ENCODE measurements at regions not wholly inside any gene's neighbourhood (a gene's known extent, or its start where the extent isn't known, plus 50 kb on each side); places are given as distances from the start of the nearest gene placed in this dataset.

- ChIA-PET CTCF (no interaction called here), POLR2A (no interaction called here)
- Histone ChIP-seq H4K20me1 (ENCODE audit: control insufficient read depth, insufficient read depth, low read length, poor library complexity, severe bottlenecking) (no peaks in the 10 kb centered on the region), H3K4me1 (ENCODE audit: control insufficient read depth in 2 of 2, insufficient read depth in 2 of 2, low read length in 2 of 2) (no peaks in the 10 kb centered on the region), H3K9me3 (ENCODE audit: control extremely low read depth in 1 of 3, control insufficient read depth in 2 of 3, insufficient read depth in 1 of 3, low read length in 2 of 3) (peaks cover 2 to 12% (median 6%) of the 10 kb centered on the region in 3 donors), H3K36me3 (replicated peaks in 1 of 2; ENCODE audit: control extremely low read depth in 1 of 2, control insufficient read depth in 1 of 2, extremely low read depth in 1 of 2, insufficient read depth in 2 of 2, low read length in 1 of 2) (no peaks in the 10 kb centered on the region), H3K27ac (ENCODE audit: low read length in 2 of 2) (no peak overlapping the region), H3K4me2 (replicated peaks; ENCODE audit: low read depth, low read length, poor library complexity, severe bottlenecking) (no peak overlapping the region), H3K27me3 (replicated peaks in 1 of 4; ENCODE audit: control extremely low read depth in 1 of 4, control insufficient read depth in 3 of 4, insufficient read depth in 4 of 4, low read length in 3 of 4) (peaks cover 0 to 6% (median 0%) of the 10 kb centered on the region in 4 experiments), H3K79me2 (ENCODE audit: control insufficient read depth, insufficient read depth, low read length) (no peaks in the 10 kb centered on the region), H3K4me3 (ENCODE audit: control extremely low read depth in 1 of 5, extremely low read depth in 1 of 5, insufficient read depth in 1 of 5, low read depth in 2 of 5, low read length in 4 of 5) (no peak overlapping the region), H3K9ac (ENCODE audit: low read length) (no peak overlapping the region), H2AFZ (ENCODE audit: insufficient read depth, low read depth, low read length, poor library complexity, severe bottlenecking) (no peak overlapping the region)
- DNase-seq (no peak), ATAC-seq (ENCODE audit: low read depth) (no peak)
- TF ChIP-seq CTCF (IDR thresholded peaks at IDR 0.05) (no peak), EZH2 (IDR thresholded peaks at IDR 0.05; ENCODE audit: borderline replicate concordance, insufficient read depth, low read depth, low read length, poor library complexity, severe bottlenecking) (no peak)
- Mint-ChIP-seq H3K27me3 (peaks cover 23% of the 10 kb centered on the region), H3K4me1 (no peaks in the 10 kb centered on the region), H3K4me3 (no peak overlapping the region), H3K9me3 (ENCODE audit: insufficient read depth) (peaks cover 4% of the 10 kb centered on the region), H3K27ac (no peak overlapping the region)
- intact Hi-C loops (cut with micrococcal nuclease), result no loop called here
Measured at GRCh38 chr10:78494179-78494578, 460.5 kb downstream of the RPS24 start.

GRCh38 chr10:78502210-78502936 is 468.7 kb downstream of the RPS24 start:
- no peaks in the 10 kb centered on the region for H3K79me2 ChIP-seq (ENCODE audit: control insufficient read depth, insufficient read depth, low read length)
- intact Hi-C loops (cut with micrococcal nuclease), result no loop called here
- H3K9me3 Mint-ChIP-seq (ENCODE audit: insufficient read depth), result no peaks in the 10 kb centered on the region
- no peak overlapping the region for H3K4me3 Mint-ChIP-seq
- H3K27me3 ChIP-seq (replicated peaks in 1 of 4; ENCODE audit: control extremely low read depth in 1 of 4, control insufficient read depth in 3 of 4, insufficient read depth in 4 of 4, low read length in 3 of 4), result peaks cover 0 to 6% (median 0%) of the 10 kb centered on the region in 4 experiments
- H3K4me1 ChIP-seq (ENCODE audit: control insufficient read depth in 2 of 2, insufficient read depth in 2 of 2, low read length in 2 of 2), result no peaks in the 10 kb centered on the region
- H2AFZ ChIP-seq (ENCODE audit: insufficient read depth, low read depth, low read length, poor library complexity, severe bottlenecking), result no peak overlapping the region
- ATAC-seq (ENCODE audit: low read depth) (no peak), DNase-seq (no peak)
- no peaks in the 10 kb centered on the region for H4K20me1 ChIP-seq (ENCODE audit: control insufficient read depth, insufficient read depth, low read length, poor library complexity, severe bottlenecking)
- H3K4me1 Mint-ChIP-seq, result no peaks in the 10 kb centered on the region
- TF ChIP-seq CTCF (IDR thresholded peaks at IDR 0.05), result no peak
- no peak overlapping the region for H3K9ac ChIP-seq (ENCODE audit: low read length)
- no peak overlapping the region for H3K27ac Mint-ChIP-seq
- H3K4me3 ChIP-seq (ENCODE audit: control extremely low read depth in 1 of 5, extremely low read depth in 1 of 5, insufficient read depth in 1 of 5, low read depth in 2 of 5, low read length in 4 of 5), result no peak overlapping the region
- H3K36me3 ChIP-seq (replicated peaks in 1 of 2; ENCODE audit: control extremely low read depth in 1 of 2, control insufficient read depth in 1 of 2, extremely low read depth in 1 of 2, insufficient read depth in 2 of 2, low read length in 1 of 2), result no peaks in the 10 kb centered on the region
- H3K9me3 ChIP-seq (ENCODE audit: control extremely low read depth in 1 of 3, control insufficient read depth in 2 of 3, insufficient read depth in 1 of 3, low read length in 2 of 3), result no peaks in the 10 kb centered on the region
- H3K4me2 ChIP-seq (replicated peaks; ENCODE audit: low read depth, low read length, poor library complexity, severe bottlenecking), result no peak overlapping the region
- POLR2A ChIA-PET, result no interaction called here
- peaks cover 13% of the 10 kb centered on the region for H3K27me3 Mint-ChIP-seq
- H3K27ac ChIP-seq (ENCODE audit: low read length in 2 of 2), result no peak overlapping the region
- whole genome bisulfite sequencing (ENCODE audit: insufficient coverage), result 87% methylated on average over 6 of the region's 6 CpGs
- CTCF ChIA-PET, result no interaction called here
